Left ventricle myocardium inferior (tissue), 1 donor: ENCODE measurements at regions not wholly inside any gene's neighbourhood (a gene's known extent, or its start where the extent isn't known, plus 50 kb on each side); places are given as distances from the start of the nearest gene placed in this dataset.

Experiments
- DNase-seq: peaks from one replicate; pipeline ENCODE4 v3.0.0-alpha.2; 2020
- H3K27ac ChIP-seq: fragments of 200-600 bp; replicated peaks from 2 replicates; pipeline ENCODE4 v1.8.0; 2021
- H3K27me3 ChIP-seq: fragments of 200-600 bp; 2 replicates; pipeline ENCODE4 v1.8.0; 2021; ENCODE audit warnings: low read depth
- H3K36me3 ChIP-seq: fragments of 200-600 bp; 2 replicates; pipeline ENCODE4 v1.8.0; 2021
- H3K4me1 ChIP-seq: fragments of 200-600 bp; 2 replicates; pipeline ENCODE4 v1.8.0; 2021
- H3K4me3 ChIP-seq: fragments of 200-600 bp; 2 replicates; pipeline ENCODE4 v1.8.0; 2021; ENCODE audit warnings: mild to moderate bottlenecking, moderate library complexity
- H3K9me3 ChIP-seq: fragments of 200-600 bp; replicated peaks from 2 replicates; pipeline ENCODE4 v1.8.0; 2021
- CTCF ChIP-seq: fragments of 200-600 bp; IDR thresholded peaks from 2 replicates; pipeline ENCODE4 v1.8.0; 2021; ENCODE audit warnings: antibody characterized with exemption, mild to moderate bottlenecking, borderline replicate concordance
- intact Hi-C: fragments of 100-400 bp; cut with micrococcal nuclease; formaldehyde crosslinking; loops from one replicate; pipeline ENCODE4 v1.11.0; 2022
- donor health status: DM: no; HTN: yes; CAD: no; lungs with severe emphysema.

- DNase-seq = no peak
- Histone ChIP-seq H3K4me3 (no peak overlapping the region), H3K27me3 (peaks cover 5% of the 10 kb centered on the region), H3K9me3 (peaks cover 34% of the 10 kb centered on the region), H3K4me1 (no peaks in the 10 kb centered on the region), H3K27ac (no peak overlapping the region), H3K36me3 (no peaks in the 10 kb centered on the region)
- intact Hi-C loops = no loop called here
- TF ChIP-seq CTCF = no peak
Observed at GRCh38 chr11:131129474-131129873, 213.2 kb upstream of the SNX19 start.

GRCh38 chr11:131135611-131136010, 219.3 kb upstream of the SNX19 start:
- no peak for DNase-seq
- Histone ChIP-seq H3K4me3 (no peak overlapping the region), H3K27ac (no peak overlapping the region), H3K27me3 (peaks cover 17% of the 10 kb centered on the region), H3K9me3 (no peaks in the 10 kb centered on the region), H3K36me3 (no peaks in the 10 kb centered on the region), H3K4me1 (no peaks in the 10 kb centered on the region)
- intact Hi-C loops = no loop called here
- no peak for TF ChIP-seq CTCF

GRCh38 chr11:131136486-131136885, 220.2 kb upstream of the SNX19 start:
- Histone ChIP-seq H3K9me3 (no peaks in the 10 kb centered on the region), H3K27ac (no peak overlapping the region), H3K4me3 (no peak overlapping the region), H3K4me1 (no peaks in the 10 kb centered on the region), H3K27me3 (peaks cover 17% of the 10 kb centered on the region), H3K36me3 (no peaks in the 10 kb centered on the region)
- no peak for DNase-seq
- intact Hi-C loops = no loop called here
- TF ChIP-seq CTCF = no peak

GRCh38 chr11:131137046-131137445, 220.8 kb upstream of the SNX19 start:
- Histone ChIP-seq H3K36me3 (no peaks in the 10 kb centered on the region), H3K27me3 (peaks cover 17% of the 10 kb centered on the region), H3K4me1 (no peaks in the 10 kb centered on the region), H3K9me3 (no peaks in the 10 kb centered on the region), H3K27ac (no peak overlapping the region), H3K4me3 (no peak overlapping the region)
- no peak for TF ChIP-seq CTCF
- intact Hi-C loops = no loop called here
- no peak for DNase-seq

GRCh38 chr11:131138731-131139130, 222.5 kb upstream of the SNX19 start:
- no peak overlapping the region for H3K4me3 ChIP-seq
- H3K27ac ChIP-seq = no peak overlapping the region
- H3K4me1 ChIP-seq = no peaks in the 10 kb centered on the region
- peaks cover 13% of the 10 kb centered on the region for H3K27me3 ChIP-seq
- TF ChIP-seq CTCF = no peak
- DNase-seq = no peak
- H3K36me3 ChIP-seq = no peaks in the 10 kb centered on the region
- intact Hi-C loops = no loop called here
- no peaks in the 10 kb centered on the region for H3K9me3 ChIP-seq

GRCh38 chr11:131145791-131146190, 224.6 kb upstream of the NTM start:
- DNase-seq = no peak
- intact Hi-C loops = no loop called here
- no peak overlapping the region for H3K27ac ChIP-seq
- H3K27me3 ChIP-seq = peaks cover 4% of the 10 kb centered on the region
- no peak for TF ChIP-seq CTCF
- H3K4me1 ChIP-seq = peaks cover 4% of the 10 kb centered on the region
- no peak overlapping the region for H3K4me3 ChIP-seq
- H3K36me3 ChIP-seq = no peaks in the 10 kb centered on the region
- no peaks in the 10 kb centered on the region for H3K9me3 ChIP-seq
